GM12891 (cell line): ENCODE measurements at regions not wholly inside any gene's neighbourhood (a gene's known extent, or its start where the extent isn't known, plus 50 kb on each side); places are given as distances from the start of the nearest gene placed in this dataset.

Experiments
- DNase-seq: peaks from one replicate; pipeline ENCODE4 v3.0.0; 2011; ENCODE audit warnings: low spot score; ENCODE audit not compliant: insufficient read length
- FAIRE-seq: peaks from 2 replicates; lab custom pipeline; 2011; peaks lifted over from hg19 to GRCh38; lab: Jason Lieb, UNC
- PAX5 ChIP-seq: IDR thresholded peaks from 2 replicates; pipeline ENCODE4 v1.6.1; 2011; ENCODE audit warnings: low read length, moderate library complexity, mild to moderate bottlenecking; ENCODE audit not compliant: insufficient read depth, severe bottlenecking
- POLR2A ChIP-seq: IDR thresholded peaks from 2 replicates; pipeline ENCODE4 v1.6.1; 2011; ENCODE audit warnings: low read depth, low read length, control low read depth
- POLR2AphosphoS5 ChIP-seq: IDR thresholded peaks from 2 replicates; pipeline ENCODE4 v1.6.1; 2011; ENCODE audit warnings: low read depth, low read length, control low read depth
- POU2F2 ChIP-seq: IDR thresholded peaks from 2 replicates; pipeline ENCODE4 v1.6.1; 2011; ENCODE audit warnings: low read depth, mild to moderate bottlenecking, control low read depth, low read length, moderate library complexity
- SPI1 ChIP-seq: IDR thresholded peaks from 2 replicates; pipeline ENCODE4 v1.6.1; 2011; ENCODE audit warnings: low read depth, low read length, control low read depth
- TAF1 ChIP-seq: IDR thresholded peaks from 2 replicates; pipeline ENCODE4 v1.6.1; 2011; ENCODE audit warnings: low read depth, low read length, control low read depth

DNA sequence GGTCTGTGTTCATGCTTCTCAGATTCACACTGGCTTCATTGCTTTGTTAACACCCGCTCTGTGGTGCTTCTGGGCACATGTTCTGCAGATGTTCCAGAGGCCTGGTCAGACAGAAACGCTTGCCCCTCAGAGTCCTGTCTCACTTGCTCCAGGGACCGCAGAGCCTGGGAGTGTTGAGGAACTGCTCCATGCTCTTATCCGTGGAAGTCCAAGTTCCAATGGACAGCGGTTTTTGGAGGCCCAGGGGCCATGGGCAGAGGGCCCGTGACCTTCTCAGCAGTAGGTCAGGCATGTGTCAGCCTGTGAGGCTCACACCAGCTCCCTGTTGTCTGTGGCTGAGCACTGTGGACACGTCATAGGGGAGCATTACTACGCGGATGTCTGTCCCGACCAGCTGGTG is 364.7 kb upstream of the IRX1 start:
- DNase-seq (no peak), FAIRE-seq (no peak)
- TF ChIP-seq POLR2AphosphoS5 = no peak
- no peak for TF ChIP-seq TAF1
- no peak for TF ChIP-seq SPI1
- no peak for TF ChIP-seq POLR2A
- no peak for TF ChIP-seq POU2F2
- no peak for TF ChIP-seq PAX5

DNA sequence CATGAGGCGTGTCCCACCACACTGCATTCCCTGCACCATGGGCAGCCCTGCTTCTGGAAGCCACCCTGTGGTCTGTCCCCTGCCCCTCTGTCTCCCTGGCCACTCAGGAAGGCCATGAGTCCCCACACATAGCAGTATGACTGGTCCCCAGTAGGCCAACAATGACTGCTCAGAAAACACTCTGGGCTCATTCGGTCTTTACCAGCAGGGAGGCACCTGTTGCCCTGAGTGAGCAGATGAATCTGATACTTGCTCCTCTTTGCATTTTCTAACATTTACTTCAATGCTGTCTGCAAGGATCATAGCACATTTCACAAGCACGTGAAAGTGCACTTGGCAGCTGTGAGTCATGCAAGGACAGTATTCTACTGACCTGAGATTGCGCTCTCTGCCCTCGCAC is 365.4 kb upstream of the IRX1 start:
- DNase-seq = no peak
- FAIRE-seq = no peak
- TF ChIP-seq TAF1 = no peak
- TF ChIP-seq PAX5 = no peak
- no peak for TF ChIP-seq POLR2A
- no peak for TF ChIP-seq POLR2AphosphoS5
- TF ChIP-seq POU2F2 = no peak
- no peak for TF ChIP-seq SPI1

DNA sequence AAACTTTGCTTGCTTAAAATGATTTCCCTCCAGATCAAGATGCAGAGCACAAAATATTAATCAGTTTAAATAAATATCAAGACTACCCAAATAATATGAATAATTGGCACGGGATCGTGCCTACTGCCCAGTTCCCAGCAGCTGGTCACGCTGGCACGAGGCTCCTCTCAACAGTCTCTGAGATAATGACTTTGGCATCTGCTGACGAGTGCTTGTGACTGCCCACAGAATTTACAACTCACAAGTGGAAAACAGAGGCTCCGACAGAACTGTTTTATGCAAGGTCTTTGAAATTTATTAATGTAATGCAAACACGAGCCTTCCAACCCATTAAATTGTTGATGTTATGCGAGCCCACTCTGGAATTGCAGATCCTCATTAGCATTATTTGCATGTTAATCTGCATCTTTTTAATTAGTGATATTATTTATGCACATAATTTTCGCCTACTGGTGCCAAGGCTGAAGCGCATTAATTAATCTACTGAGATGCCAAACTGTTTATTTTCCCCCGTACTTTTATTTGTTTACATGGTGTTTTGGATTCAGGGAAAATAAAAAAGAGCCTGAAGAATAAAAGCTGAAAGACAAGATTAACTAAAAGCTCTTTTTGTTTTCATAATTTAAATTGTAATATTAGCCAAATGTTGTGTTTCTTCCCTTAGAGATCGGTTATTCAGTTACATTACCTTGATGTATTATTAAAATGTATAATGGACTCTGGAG is 369.3 kb upstream of the IRX1 start:
- DNase-seq (no peak), FAIRE-seq (no peak)
- TF ChIP-seq POLR2A (no peak), POU2F2 (no peak)

DNA sequence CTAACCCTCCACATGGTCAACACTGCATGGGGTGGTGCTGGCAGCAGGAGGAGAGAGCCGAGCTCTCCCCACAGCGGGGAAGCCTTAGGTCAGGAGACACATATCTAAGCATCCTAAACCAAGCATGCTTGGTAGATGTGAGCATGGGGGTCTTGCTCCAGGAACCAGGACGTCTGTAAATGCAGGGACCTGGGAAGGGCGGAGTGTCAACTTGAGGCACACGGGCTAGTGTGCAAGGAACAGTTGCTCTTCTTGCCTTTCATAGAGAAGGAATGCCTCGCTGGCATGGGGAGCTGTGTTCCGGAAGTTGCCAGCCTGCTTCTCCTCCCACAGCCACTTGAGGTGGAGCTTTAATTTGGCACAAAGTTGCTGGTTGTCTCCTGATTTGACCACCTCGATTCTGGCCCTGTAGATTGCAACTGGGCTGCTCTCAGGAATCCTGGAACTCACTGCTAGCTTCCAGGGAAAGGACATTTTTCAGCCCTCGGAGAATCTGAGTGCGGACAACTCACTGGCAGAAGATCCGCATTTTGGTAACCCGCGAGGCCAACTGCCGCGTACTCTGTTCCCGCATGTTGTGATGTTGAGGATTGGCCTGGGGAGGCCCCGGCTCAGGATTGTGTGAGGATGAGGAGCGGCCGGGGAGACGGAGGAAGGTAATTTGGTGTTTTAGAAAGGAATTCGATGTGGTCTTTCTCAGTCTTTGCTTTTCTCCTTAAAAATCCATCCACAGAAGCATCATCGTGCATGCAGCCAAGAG is 370.3 kb upstream of the IRX1 start:
- FAIRE-seq (no peak), DNase-seq (no peak)
- TF ChIP-seq PAX5 (no peak), TAF1 (no peak), SPI1 (no peak), POLR2AphosphoS5 (no peak), POU2F2 (no peak), POLR2A (no peak)

DNA sequence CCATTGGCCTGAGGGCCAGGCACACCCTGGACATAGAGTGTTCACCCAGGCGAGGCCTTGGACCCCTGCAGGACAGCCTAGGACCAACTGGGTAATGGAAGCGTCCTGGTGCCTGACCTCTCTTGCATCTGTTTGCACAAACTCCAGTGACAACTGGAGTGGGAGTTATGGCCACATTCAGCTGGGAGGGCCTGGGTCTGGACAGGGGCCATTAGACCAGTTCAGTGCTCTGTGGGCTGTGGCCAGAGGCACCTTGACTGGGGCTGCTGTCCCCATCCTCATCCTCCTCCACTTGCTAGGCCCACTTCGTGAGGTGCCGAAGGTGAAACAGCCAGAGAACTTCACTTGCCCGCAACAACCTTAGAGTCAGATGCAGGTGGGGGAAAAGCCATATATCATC is 372.7 kb upstream of the IRX1 start:
- no peak for TF ChIP-seq POU2F2
- TF ChIP-seq PAX5 = no peak
- no peak for TF ChIP-seq POLR2A
- TF ChIP-seq SPI1 = no peak
- no peak for TF ChIP-seq TAF1
- DNase-seq (no peak), FAIRE-seq (no peak)

DNA sequence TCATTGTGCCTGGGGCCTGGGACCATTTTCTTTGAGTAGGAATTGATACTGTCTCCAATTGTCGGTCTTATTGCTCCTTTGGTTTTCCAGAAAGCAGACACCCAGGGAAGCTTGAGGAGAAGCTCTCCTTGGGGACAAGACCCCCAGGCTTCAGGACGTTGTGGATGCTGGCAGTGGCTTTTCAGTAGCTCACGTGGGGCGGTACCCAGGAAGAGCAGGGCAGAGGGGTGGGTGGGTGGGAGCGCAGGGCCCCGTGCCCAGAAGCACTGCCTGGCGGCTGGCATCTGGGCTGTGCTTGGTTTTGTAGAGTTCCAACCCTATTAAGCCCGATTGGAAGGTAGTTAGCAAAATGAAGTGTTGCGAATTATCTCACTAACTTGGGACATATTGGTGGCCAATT is 374.2 kb upstream of the IRX1 start:
- TF ChIP-seq PAX5 = no peak
- no peak for TF ChIP-seq SPI1
- no peak for TF ChIP-seq POLR2AphosphoS5
- TF ChIP-seq TAF1 = no peak
- TF ChIP-seq POU2F2 = no peak
- no peak for TF ChIP-seq POLR2A
- DNase-seq (no peak), FAIRE-seq (no peak)

DNA sequence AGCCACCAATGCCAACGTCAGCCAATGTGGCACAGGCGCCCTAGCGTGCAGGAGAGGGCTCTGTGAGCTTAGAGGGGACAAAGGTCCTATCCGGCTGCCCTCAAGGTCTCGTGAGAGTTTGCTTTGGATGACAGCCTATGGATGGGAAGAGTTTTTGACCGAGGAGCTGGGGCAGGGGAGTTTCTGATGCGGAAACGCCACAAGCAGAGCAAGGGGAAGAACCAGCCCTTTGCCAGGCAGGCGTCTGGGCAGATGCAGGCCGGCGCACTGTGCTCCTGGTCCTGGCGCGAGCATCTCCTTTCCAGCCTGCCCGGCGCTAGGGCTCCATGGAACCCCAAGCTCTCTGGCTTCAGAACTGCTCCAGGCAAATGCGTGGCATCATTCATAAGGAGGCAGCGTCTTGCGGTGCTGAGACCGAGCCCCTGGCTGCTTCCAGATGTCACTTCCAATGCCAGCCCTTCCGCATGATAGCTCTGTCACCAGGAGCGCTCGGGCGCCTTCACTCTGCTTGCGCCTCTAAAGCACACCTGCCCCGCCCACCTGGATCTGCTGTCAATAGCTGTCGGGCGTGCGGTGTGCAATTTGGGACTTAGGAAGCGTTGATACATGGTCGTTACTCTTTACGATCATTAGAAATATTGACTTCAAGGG is 374.9 kb upstream of the IRX1 start:
- FAIRE-seq = no peak

DNA sequence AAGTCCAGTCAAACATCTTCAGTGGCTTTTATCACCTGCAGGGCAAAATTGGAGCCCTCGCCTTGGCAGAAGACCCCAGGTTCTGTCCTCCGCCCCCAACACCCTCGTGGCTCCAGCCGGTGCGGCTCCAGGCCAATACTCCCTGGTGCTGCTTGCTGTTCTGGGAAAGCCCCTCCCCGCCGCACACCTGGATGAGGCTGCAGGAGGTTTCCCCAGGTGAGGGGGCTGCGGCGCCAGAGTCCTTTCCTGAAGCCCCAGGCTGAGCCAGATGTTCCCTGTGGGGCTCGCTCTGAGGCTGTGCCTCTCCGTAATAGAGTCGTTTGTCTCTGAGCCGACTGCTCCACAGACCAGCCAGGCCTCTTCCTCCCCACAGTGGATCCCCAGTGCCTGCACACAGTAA is 375.4 kb upstream of the IRX1 start:
- DNase-seq (no peak), FAIRE-seq (no peak)
- TF ChIP-seq PAX5 (no peak), POLR2AphosphoS5 (no peak)

More for the DNA sequence above, 374.9 kb upstream of the IRX1 start:
- no peak for DNase-seq
- no peak for TF ChIP-seq TAF1
- TF ChIP-seq POLR2AphosphoS5 = no peak
- TF ChIP-seq POLR2A = no peak
- TF ChIP-seq SPI1 = no peak
- no peak for TF ChIP-seq PAX5
- no peak for TF ChIP-seq POU2F2

DNA sequence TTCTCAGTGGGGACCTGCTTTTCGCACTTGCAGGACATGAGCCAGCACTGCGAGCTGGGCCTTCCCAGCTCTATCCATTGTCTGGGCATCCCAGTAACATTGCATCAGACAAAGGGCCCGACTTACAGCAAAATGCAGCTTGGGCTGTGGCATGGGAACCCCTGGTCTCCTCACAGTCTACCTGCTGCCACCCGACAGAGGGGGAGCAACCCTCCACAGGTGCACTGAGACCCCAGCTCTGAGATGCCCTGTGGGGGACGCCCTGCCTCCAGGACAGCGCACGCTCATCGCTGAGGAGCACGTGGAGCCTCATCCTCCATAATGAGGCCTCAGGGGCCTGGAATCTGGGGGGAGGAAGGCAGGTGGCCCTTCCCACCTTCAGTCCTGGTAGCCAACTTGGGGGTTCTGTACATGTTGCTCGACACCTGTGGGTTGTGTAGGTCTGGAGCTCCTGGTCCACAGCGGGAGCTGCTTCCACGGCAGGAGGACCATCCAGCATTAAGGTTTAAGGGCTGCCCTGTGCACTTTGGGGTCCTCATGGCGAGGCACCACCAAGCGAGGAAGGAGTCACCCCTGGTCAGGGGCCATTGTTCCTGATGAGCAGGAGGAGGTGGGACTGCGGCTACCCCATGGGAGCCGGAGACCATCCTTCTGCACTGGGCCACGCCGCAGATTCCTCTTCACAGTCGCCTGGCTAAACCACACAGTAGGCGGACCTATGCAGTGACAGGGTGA is 376.5 kb upstream of the IRX1 start:
- TF ChIP-seq PAX5 = no peak
- no peak for TF ChIP-seq POLR2AphosphoS5
- TF ChIP-seq SPI1 = no peak
- TF ChIP-seq POLR2A = no peak
- TF ChIP-seq POU2F2 = no peak
- TF ChIP-seq TAF1 = no peak
- FAIRE-seq = no peak
- no peak for DNase-seq
